ENCODE measurements at regions not wholly inside any gene's neighbourhood (a gene's known extent, or its start where the extent isn't known, plus 50 kb on each side); places are given as distances from the start of the nearest gene placed in this dataset.

- Mint-ChIP-seq H3K4me1 (ENCODE audit: low read depth) (no peaks in the 10 kb centered on the region), H3K4me3 (no peak overlapping the region), H3K27me3 (ENCODE audit: low read depth) (no peaks in the 10 kb centered on the region), H3K36me3 (ENCODE audit: insufficient read depth) (no peaks in the 10 kb centered on the region), H3K9me3 (peaks cover 8% of the 10 kb centered on the region)
- DNase-seq (no peak), ATAC-seq (no peak)
Measured at GRCh38 chr11:90846628-90847027, 623.8 kb upstream of the CHORDC1 start.

DNA sequence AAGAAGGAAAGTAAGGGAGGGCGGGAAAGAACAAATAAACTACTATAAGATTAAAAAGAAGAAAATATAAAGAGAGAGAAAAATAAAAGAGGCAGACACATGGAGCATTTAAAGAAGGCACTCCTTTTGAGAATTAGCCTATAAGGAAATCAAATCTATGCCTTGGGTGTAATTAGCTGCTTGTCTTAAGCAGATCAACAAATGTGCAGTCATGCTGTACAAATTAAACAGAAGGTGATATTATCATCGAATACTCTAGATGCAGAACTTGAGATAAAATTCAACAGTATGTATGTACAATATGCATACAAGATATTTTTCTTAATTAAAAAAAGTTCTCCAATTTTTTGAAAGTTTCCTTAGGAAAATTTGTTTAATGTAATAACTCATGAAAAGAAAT is 623.0 kb upstream of the CHORDC1 start:
- Mint-ChIP-seq H3K36me3 (ENCODE audit: insufficient read depth) (no peaks in the 10 kb centered on the region), H3K27me3 (ENCODE audit: low read depth) (no peaks in the 10 kb centered on the region), H3K4me1 (ENCODE audit: low read depth) (no peaks in the 10 kb centered on the region), H3K4me3 (no peak overlapping the region), H3K9me3 (peaks cover 8% of the 10 kb centered on the region)
- ATAC-seq = no peak
- no peak for DNase-seq

GRCh38 chr11:90845126-90845525 is 622.3 kb upstream of the CHORDC1 start:
- peaks cover 8% of the 10 kb centered on the region for H3K9me3 Mint-ChIP-seq
- H3K4me3 Mint-ChIP-seq = no peak overlapping the region
- ATAC-seq (no peak), DNase-seq (no peak)
- H3K27me3 Mint-ChIP-seq (ENCODE audit: low read depth) = no peaks in the 10 kb centered on the region
- H3K4me1 Mint-ChIP-seq (ENCODE audit: low read depth) = no peaks in the 10 kb centered on the region
- H3K36me3 Mint-ChIP-seq (ENCODE audit: insufficient read depth) = no peaks in the 10 kb centered on the region

DNA sequence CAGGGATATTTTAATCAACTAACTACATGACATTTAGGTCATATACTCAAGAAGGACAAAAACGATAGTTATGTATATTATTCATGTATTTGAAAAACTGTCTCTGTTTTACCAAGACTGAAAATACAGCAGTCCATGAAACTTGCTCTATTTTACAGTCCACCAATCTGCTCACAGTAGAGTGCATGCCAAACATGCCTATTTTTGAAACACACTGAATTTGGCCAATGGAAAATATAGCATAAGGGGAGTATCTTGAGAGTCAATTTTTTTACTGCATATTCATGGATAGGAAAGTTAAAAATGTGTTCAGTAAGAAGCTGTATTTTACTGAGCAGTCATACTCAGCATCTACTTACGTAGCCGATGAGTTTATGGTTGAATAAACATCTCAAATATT is 621.2 kb upstream of the CHORDC1 start:
- H3K27me3 Mint-ChIP-seq (ENCODE audit: low read depth) = no peaks in the 10 kb centered on the region
- peaks cover 5% of the 10 kb centered on the region for H3K9me3 Mint-ChIP-seq
- ATAC-seq = no peak

DNA sequence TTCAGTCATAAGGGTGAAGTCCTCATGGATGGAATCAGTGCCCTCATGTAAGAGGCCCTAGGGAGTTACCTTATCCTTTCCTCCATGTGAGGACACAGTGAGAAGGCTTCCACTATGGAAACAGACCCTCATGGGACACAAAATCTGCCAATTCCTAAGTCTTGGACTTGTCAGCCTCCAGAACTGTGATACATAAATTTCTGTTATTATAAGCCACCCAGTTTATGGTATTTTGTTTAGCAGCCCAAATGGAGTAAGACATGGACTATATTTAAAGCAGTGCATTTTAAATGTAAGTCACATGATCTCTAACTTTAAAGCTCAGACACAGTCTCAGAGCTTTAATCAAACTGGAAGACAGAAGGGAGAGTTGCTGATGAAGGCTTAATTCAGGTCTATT is 619.8 kb upstream of the CHORDC1 start:
- ATAC-seq (no peak), DNase-seq (no peak)
- H3K4me1 Mint-ChIP-seq (ENCODE audit: low read depth) = no peaks in the 10 kb centered on the region
- no peak overlapping the region for H3K4me3 Mint-ChIP-seq
- H3K9me3 Mint-ChIP-seq = peaks cover 4% of the 10 kb centered on the region
- H3K27me3 Mint-ChIP-seq (ENCODE audit: low read depth) = no peaks in the 10 kb centered on the region
- no peaks in the 10 kb centered on the region for H3K36me3 Mint-ChIP-seq (ENCODE audit: insufficient read depth)

More for the DNA sequence above, 621.2 kb upstream of the CHORDC1 start:
- H3K4me3 Mint-ChIP-seq = no peak overlapping the region
- H3K4me1 Mint-ChIP-seq (ENCODE audit: low read depth) = no peaks in the 10 kb centered on the region
- no peak for DNase-seq
- H3K36me3 Mint-ChIP-seq (ENCODE audit: insufficient read depth) = no peaks in the 10 kb centered on the region

- no peak for ATAC-seq
- Mint-ChIP-seq H3K4me1 (ENCODE audit: low read depth) (no peaks in the 10 kb centered on the region), H3K4me3 (no peak overlapping the region), H3K27me3 (ENCODE audit: low read depth) (no peaks in the 10 kb centered on the region), H3K9me3 (peaks cover 4% of the 10 kb centered on the region), H3K36me3 (ENCODE audit: insufficient read depth) (no peaks in the 10 kb centered on the region)
- no peak for DNase-seq
Measured at GRCh38 chr11:90840071-90840470, 617.2 kb upstream of the CHORDC1 start.

GRCh38 chr11:90836031-90836430 is 613.2 kb upstream of the CHORDC1 start:
- Mint-ChIP-seq H3K9me3 (peaks cover 6% of the 10 kb centered on the region), H3K4me1 (ENCODE audit: low read depth) (no peaks in the 10 kb centered on the region), H3K4me3 (no peak overlapping the region), H3K36me3 (ENCODE audit: insufficient read depth) (no peaks in the 10 kb centered on the region), H3K27me3 (ENCODE audit: low read depth) (no peaks in the 10 kb centered on the region)
- DNase-seq (no peak), ATAC-seq (no peak)

GRCh38 chr11:90823446-90823845 is 600.6 kb upstream of the CHORDC1 start:
- Mint-ChIP-seq H3K36me3 (ENCODE audit: insufficient read depth) (no peaks in the 10 kb centered on the region), H3K9me3 (peaks cover 14% of the 10 kb centered on the region), H3K27me3 (ENCODE audit: low read depth) (no peaks in the 10 kb centered on the region), H3K4me3 (no peak overlapping the region), H3K4me1 (ENCODE audit: low read depth) (no peaks in the 10 kb centered on the region)
- DNase-seq (no peak), ATAC-seq (no peak)

- Mint-ChIP-seq H3K4me3 (no peak overlapping the region), H3K9me3 (peaks cover 14% of the 10 kb centered on the region), H3K4me1 (ENCODE audit: low read depth) (no peaks in the 10 kb centered on the region), H3K36me3 (ENCODE audit: insufficient read depth) (no peaks in the 10 kb centered on the region), H3K27me3 (ENCODE audit: low read depth) (no peaks in the 10 kb centered on the region)
- DNase-seq = no peak
- ATAC-seq = no peak
Measured at GRCh38 chr11:90822996-90823395, 600.1 kb upstream of the CHORDC1 start.

GRCh38 chr11:90818196-90818745 is 595.4 kb upstream of the CHORDC1 start:
- no peak for ATAC-seq

DNA sequence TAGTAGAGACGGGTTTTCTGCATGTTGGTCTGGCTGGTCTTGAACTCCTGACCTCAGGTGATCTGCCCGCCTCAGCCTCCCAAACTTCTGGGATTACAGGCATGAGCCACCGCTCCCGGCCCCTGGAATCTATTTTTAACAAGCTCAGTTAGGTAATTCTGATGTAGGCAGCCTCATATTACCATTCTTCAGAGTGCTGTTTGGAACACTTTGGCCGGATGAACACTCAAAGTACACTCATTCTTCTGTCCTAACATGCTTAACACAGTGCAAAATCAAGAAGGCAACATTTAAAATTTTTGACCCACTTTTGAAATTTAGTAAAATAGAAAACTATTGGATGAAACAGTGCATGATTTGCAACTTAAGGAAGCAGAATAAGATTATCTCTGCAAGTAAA is 586.7 kb upstream of the CHORDC1 start:
- DNase-seq (no peak), ATAC-seq (no peak)
- H3K4me3 Mint-ChIP-seq = no peak overlapping the region
- peaks cover 8% of the 10 kb centered on the region for H3K9me3 Mint-ChIP-seq
- H3K36me3 Mint-ChIP-seq (ENCODE audit: insufficient read depth) = no peaks in the 10 kb centered on the region
- no peaks in the 10 kb centered on the region for H3K27me3 Mint-ChIP-seq (ENCODE audit: low read depth)
- no peaks in the 10 kb centered on the region for H3K4me1 Mint-ChIP-seq (ENCODE audit: low read depth)

More at GRCh38 chr11:90818196-90818745, 595.4 kb upstream of the CHORDC1 start:
- Mint-ChIP-seq H3K4me1 (ENCODE audit: low read depth) (no peaks in the 10 kb centered on the region), H3K36me3 (ENCODE audit: insufficient read depth) (no peaks in the 10 kb centered on the region), H3K4me3 (no peak overlapping the region), H3K9me3 (peaks cover 14% of the 10 kb centered on the region), H3K27me3 (ENCODE audit: low read depth) (no peaks in the 10 kb centered on the region)
- DNase-seq = no peak

GRCh38 chr11:90805172-90805571 is 582.3 kb upstream of the CHORDC1 start:
- DNase-seq = no peak
- Mint-ChIP-seq H3K27me3 (ENCODE audit: low read depth) (no peaks in the 10 kb centered on the region), H3K4me1 (ENCODE audit: low read depth) (no peaks in the 10 kb centered on the region), H3K36me3 (ENCODE audit: insufficient read depth) (no peaks in the 10 kb centered on the region), H3K9me3 (peaks cover 8% of the 10 kb centered on the region), H3K4me3 (no peak overlapping the region)
- ATAC-seq = no peak

- Mint-ChIP-seq H3K4me1 (ENCODE audit: low read depth) (no peaks in the 10 kb centered on the region), H3K27me3 (ENCODE audit: low read depth) (no peaks in the 10 kb centered on the region), H3K36me3 (ENCODE audit: insufficient read depth) (no peaks in the 10 kb centered on the region), H3K9me3 (peaks cover 8% of the 10 kb centered on the region), H3K4me3 (no peak overlapping the region)
- no peak for ATAC-seq
- no peak for DNase-seq
Measured at GRCh38 chr11:90803831-90804230, 581.0 kb upstream of the CHORDC1 start.

GRCh38 chr11:90803366-90803765 is 580.5 kb upstream of the CHORDC1 start:
- no peaks in the 10 kb centered on the region for H3K36me3 Mint-ChIP-seq (ENCODE audit: insufficient read depth)
- H3K4me1 Mint-ChIP-seq (ENCODE audit: low read depth) = no peaks in the 10 kb centered on the region
- peaks cover 8% of the 10 kb centered on the region for H3K9me3 Mint-ChIP-seq
- no peak for ATAC-seq
- H3K4me3 Mint-ChIP-seq = no peak overlapping the region
- no peaks in the 10 kb centered on the region for H3K27me3 Mint-ChIP-seq (ENCODE audit: low read depth)
- DNase-seq = no peak

DNA sequence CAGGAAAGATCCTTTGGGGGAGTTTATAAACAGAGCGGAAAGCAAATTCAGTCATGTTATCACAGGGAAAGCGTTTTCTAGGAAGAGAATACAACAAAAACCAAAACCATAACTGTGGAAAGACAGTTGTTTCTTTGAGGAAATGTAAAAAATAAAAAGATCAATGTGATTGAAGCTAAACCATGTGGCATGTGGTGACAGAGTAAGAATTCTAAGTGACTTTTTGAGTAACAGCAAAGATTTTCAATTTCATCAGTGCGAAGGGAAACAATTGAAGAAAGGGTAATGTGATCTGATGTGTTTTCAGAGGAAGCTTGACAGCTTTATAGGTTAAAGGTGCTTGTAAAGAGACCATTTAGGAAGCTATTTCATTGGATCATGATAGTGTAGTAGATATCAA is 575.9 kb upstream of the CHORDC1 start:
- H3K4me1 Mint-ChIP-seq (ENCODE audit: low read depth) = no peaks in the 10 kb centered on the region
- no peak overlapping the region for H3K4me3 Mint-ChIP-seq
- peaks cover 5% of the 10 kb centered on the region for H3K9me3 Mint-ChIP-seq
- ATAC-seq = no peak
- DNase-seq = no peak
- H3K36me3 Mint-ChIP-seq (ENCODE audit: insufficient read depth) = no peaks in the 10 kb centered on the region
- no peaks in the 10 kb centered on the region for H3K27me3 Mint-ChIP-seq (ENCODE audit: low read depth)

DNA sequence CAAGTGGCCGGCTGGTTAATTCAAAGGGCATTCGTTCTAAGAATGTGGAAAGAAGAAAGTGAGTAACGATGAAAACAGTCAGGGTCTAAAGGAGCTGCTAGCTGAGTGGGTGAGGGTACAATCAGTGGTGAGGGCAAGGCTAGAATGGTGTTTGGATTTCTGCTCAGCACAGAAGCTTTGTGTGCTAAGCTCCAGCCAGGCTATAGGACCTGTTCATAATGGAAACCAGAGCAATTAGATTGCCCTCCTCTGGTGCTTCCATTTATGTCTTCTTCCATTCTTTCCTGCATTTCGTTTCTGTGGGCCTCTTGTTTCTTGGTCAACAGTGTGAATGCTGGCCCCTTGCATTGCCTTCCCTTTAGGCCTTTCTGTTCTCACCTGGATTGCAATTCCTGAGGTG is 572.9 kb upstream of the CHORDC1 start:
- H3K36me3 Mint-ChIP-seq (ENCODE audit: insufficient read depth) = no peaks in the 10 kb centered on the region
- H3K9me3 Mint-ChIP-seq = peaks cover 9% of the 10 kb centered on the region
- H3K4me1 Mint-ChIP-seq (ENCODE audit: low read depth) = no peaks in the 10 kb centered on the region
- no peak overlapping the region for H3K4me3 Mint-ChIP-seq
- H3K27me3 Mint-ChIP-seq (ENCODE audit: low read depth) = no peaks in the 10 kb centered on the region
- ATAC-seq (no peak), DNase-seq (no peak)

Measured in activated T-cell treated with anti-CD3 and anti-CD28 coated beads, Interleukin-2, amount 50 U/mL, for 4 hours (primary cell).